IMR-90 (cell line): ENCODE measurements at regions not wholly inside any gene's neighbourhood (a gene's known extent, or its start where the extent isn't known, plus 50 kb on each side); places are given as distances from the start of the nearest gene placed in this dataset.

ENCODE experiments used
- ATAC-seq: fragments of 200-7000 bp; cut with Tn5 transposase; 2 replicates; pipeline ENCODE4 v1.9.1; 2020; ENCODE audit warnings: low read depth, mild to moderate bottlenecking, moderate library complexity
- BruUV-seq: library from RNA; stranded (reverse); fragments of 400-500 nt; replicated peaks from 2 replicates; lab custom pipeline; 2021; lab: Mats Ljungman, UMichigan
- CTCF ChIA-PET: fragments of 300-600 bp; formaldehyde crosslinking; extraction: SDS; loops from one replicate; lab custom pipeline; 2021; ENCODE audit warnings: antibody characterized with exemption; lab: Yijun Ruan, JAX
- POLR2A ChIA-PET: fragments of 300-600 bp; sonication (Branson Sonifier 250); formaldehyde crosslinking; loops from one replicate; lab custom pipeline; 2022; ENCODE audit warnings: antibody characterized with exemption; ENCODE audit not compliant: unreplicated experiment; lab: Charles Lee
- DNase-seq: peaks from one replicate; pipeline ENCODE4 v3.0.0; 2013
- H2AFZ ChIP-seq: replicated peaks from 2 replicates; pipeline ENCODE3; 2013; ENCODE audit warnings: low read length, mild to moderate bottlenecking; ENCODE audit not compliant: poor library complexity
- H2AK5ac ChIP-seq: 2 replicates; pipeline ENCODE4 v1.6.1; 2013; ENCODE audit warnings: low read depth, low read length, inconsistent platforms
- H2AK9ac ChIP-seq: replicated peaks from 2 replicates; pipeline ENCODE3; 2013; ENCODE audit warnings: mild to moderate bottlenecking, low read depth, low read length, moderate library complexity; ENCODE audit not compliant: poor library complexity
- H2BK120ac ChIP-seq: 2 replicates; pipeline ENCODE4 v1.6.1; 2013; ENCODE audit warnings: low read depth, low read length, inconsistent platforms
- H2BK15ac ChIP-seq: 3 replicates; pipeline ENCODE4 v1.6.1; 2013; ENCODE audit warnings: low read depth, low read length, inconsistent platforms
- H2BK20ac ChIP-seq: 2 replicates; pipeline ENCODE4 v1.6.1; 2013; ENCODE audit warnings: low read depth, mild to moderate bottlenecking, inconsistent platforms, low read length, moderate library complexity
- H2BK5ac ChIP-seq: 2 replicates; pipeline ENCODE4 v1.6.1; 2013; ENCODE audit warnings: mild to moderate bottlenecking, low read depth, low read length, inconsistent platforms; ENCODE audit not compliant: poor library complexity, severe bottlenecking
- H3K14ac ChIP-seq: replicated peaks from 2 replicates; pipeline ENCODE4 v1.6.1; 2013; ENCODE audit warnings: low read depth, low read length, inconsistent platforms
- H3K18ac ChIP-seq: 2 replicates; pipeline ENCODE4 v1.6.1; 2013; ENCODE audit warnings: low read depth, low read length, control low read depth
- H3K23ac ChIP-seq: 2 replicates; pipeline ENCODE4 v1.6.1; 2013; ENCODE audit warnings: low read depth, low read length, inconsistent platforms
- H3K27ac ChIP-seq: 2 replicates; pipeline ENCODE4 v1.5.1; 2013; ENCODE audit warnings: mild to moderate bottlenecking, control low read depth, low read length; ENCODE audit not compliant: insufficient read depth
- H3K27me3 ChIP-seq: 2 replicates; pipeline ENCODE4 v1.6.1; 2013; ENCODE audit warnings: low read length; ENCODE audit not compliant: control insufficient read depth, insufficient read depth
- H3K36me3 ChIP-seq: 2 replicates; pipeline ENCODE4 v1.6.1; 2013; ENCODE audit warnings: low read length, mixed read lengths; ENCODE audit not compliant: control insufficient read depth, insufficient read depth
- H3K4ac ChIP-seq: 2 replicates; pipeline ENCODE4 v1.6.1; 2013; ENCODE audit warnings: low read depth, low read length, inconsistent platforms
- H3K4me1 ChIP-seq: 2 replicates; pipeline ENCODE4 v1.6.1; 2013; ENCODE audit warnings: low read length, mixed read lengths; ENCODE audit not compliant: control insufficient read depth, insufficient read depth
- H3K4me2 ChIP-seq: 2 replicates; pipeline ENCODE4 v1.6.1; 2013; ENCODE audit warnings: low read depth, mild to moderate bottlenecking, control low read depth, low read length, moderate library complexity
- H3K4me3 ChIP-seq: 2 replicates; pipeline ENCODE4 v1.5.1; 2013; ENCODE audit warnings: low read depth, mild to moderate bottlenecking, control low read depth, low read length, moderate library complexity; ENCODE audit not compliant: insufficient read depth
- H3K56ac ChIP-seq: 2 replicates; pipeline ENCODE4 v1.6.1; 2013; ENCODE audit warnings: low read length, inconsistent platforms; ENCODE audit not compliant: insufficient read depth; ENCODE audit errors: extremely low read depth
- H3K79me1 ChIP-seq, 2 experiments: 2 replicates each; pipeline ENCODE4 v1.6.1; 2013; ENCODE audit warnings: low read length in 2 of 2, inconsistent platforms in 1 of 2, low read depth in 1 of 2
- H3K9ac ChIP-seq: 2 replicates; pipeline ENCODE4 v1.6.1; 2013; ENCODE audit warnings: low read depth, low read length, control low read depth
- H3K9me1 ChIP-seq: 2 replicates; pipeline ENCODE4 v1.6.1; 2013; ENCODE audit warnings: low read length, inconsistent platforms; ENCODE audit not compliant: insufficient read depth
- H3K9me3 ChIP-seq: 2 replicates; pipeline ENCODE4 v1.6.1; 2013; ENCODE audit warnings: low read length; ENCODE audit not compliant: control insufficient read depth, insufficient read depth
- H4K20me1 ChIP-seq: 2 replicates; pipeline ENCODE4 v1.6.1; 2013; ENCODE audit warnings: low read length, inconsistent platforms; ENCODE audit not compliant: insufficient read depth
- H4K5ac ChIP-seq: 2 replicates; pipeline ENCODE4 v1.6.1; 2013; ENCODE audit warnings: mild to moderate bottlenecking, low read depth, low read length, control low read depth
- H4K8ac ChIP-seq, 2 experiments: 2 replicates each; pipeline ENCODE4 v1.6.1; 2013; ENCODE audit warnings: low read depth in 2 of 2, low read length in 2 of 2, control low read depth in 1 of 2, inconsistent platforms in 1 of 2
- H4K91ac ChIP-seq: 2 replicates; pipeline ENCODE4 v1.6.1; 2013; ENCODE audit warnings: low read depth, low read length, inconsistent platforms; ENCODE audit not compliant: insufficient read depth
- MAFK ChIP-seq: IDR thresholded peaks from 2 replicates; pipeline ENCODE4 v1.6.1; 2012; ENCODE audit warnings: low read depth, low read length, improper control_type of control experiment
- NFE2L2 ChIP-seq: fragments of 150-350 bp; IDR thresholded peaks from 2 replicates; pipeline ENCODE4 v1.6.1; 2016; ENCODE audit warnings: low read depth, mild to moderate bottlenecking, low read length
- RCOR1 ChIP-seq: IDR thresholded peaks from 2 replicates; pipeline ENCODE4 v1.6.1; 2012; ENCODE audit warnings: mild to moderate bottlenecking, low read length, improper control_type of control experiment; ENCODE audit not compliant: insufficient replicate concordance
- WGBS, 2 experiments: methylation state at CpG; one replicate each; pipeline versions ENCODE4 v1.1.5 to v1.1.7; 2013; ENCODE audit warnings: missing lambda C conversion rate in 2 of 2; ENCODE audit not compliant: insufficient read length in 1 of 2; ENCODE audit errors: extremely low coverage in 2 of 2; 5-methylcytosine and 5-hydroxymethylcytosine counted together
- dilution Hi-C: fragments of 300-500 bp; cut with HindIII; formaldehyde crosslinking; loops from one replicate; pipeline ENCODE4 v1.14.3; 2018; ENCODE audit warnings: low sequenced_read_pairs; ENCODE audit not compliant: unreplicated experiment
- in situ Hi-C: fragments of 300-500 bp; cut with MboI; formaldehyde crosslinking; loops from 3 replicates; pipeline ENCODE4 v1.14.3; 2019; ENCODE audit warnings: low sequenced_read_pairs, inconsistent platforms, mixed read lengths
- intact Hi-C: fragments of 100-400 bp; cut with micrococcal nuclease; formaldehyde crosslinking; loops from 2 replicates; pipeline ENCODE4 v1.10.0; 2022
- TF ChIP-seq, protein P1 (sequence below): fragments of 150-350 bp; IDR thresholded peaks from 2 replicates; pipeline ENCODE4 v1.6.1; 2016; ENCODE audit warnings: low read depth, mild to moderate bottlenecking, low read length, moderate library complexity, borderline replicate concordance

- no peak overlapping the region for H3K56ac ChIP-seq
- H2AK9ac ChIP-seq, result no peak overlapping the region
- dilution Hi-C loops (no loop called here), in situ Hi-C loops (no loop called here), intact Hi-C loops (no loop called here)
- H3K79me1 ChIP-seq, result no peaks in the 10 kb centered on the region
- no peak overlapping the region for H3K23ac ChIP-seq
- no peak overlapping the region for H3K9ac ChIP-seq
- H3K27me3 ChIP-seq, result no peaks in the 10 kb centered on the region
- H2BK120ac ChIP-seq, result no peak overlapping the region
- H3K27ac ChIP-seq, result no peak overlapping the region
- no peak overlapping the region for H2BK15ac ChIP-seq
- no peak overlapping the region for H4K8ac ChIP-seq
- H3K18ac ChIP-seq, result no peak overlapping the region; the same call in 1 of the 2 replicates
- H2BK5ac ChIP-seq, result no peak overlapping the region
- ChIA-PET CTCF (no interaction called here), POLR2A (no interaction called here)
- H4K91ac ChIP-seq, result no peak overlapping the region
- ATAC-seq (no peak; the same call in 1 of the 2 replicates), DNase-seq (peak; percentile 44)
- H3K4ac ChIP-seq, result peak overlapping the region; percentile 2; the same call in 1 of the 2 replicates
- WGBS, 2 experiments, result no CpG with 5 or more reads among the region's 1 CpG
- no peaks in the 10 kb centered on the region for H3K36me3 ChIP-seq
- H2AFZ ChIP-seq, result no peak overlapping the region
- H3K9me3 ChIP-seq, result no peaks in the 10 kb centered on the region
- H3K4me1 ChIP-seq, result no peaks in the 10 kb centered on the region
- no peaks in the 10 kb centered on the region for H4K20me1 ChIP-seq
- no peaks in the 10 kb centered on the region for H3K9me1 ChIP-seq
- TF ChIP-seq NFE2L2, result no peak
- no peak for TF ChIP-seq MAFK
- TF ChIP-seq, protein P1, sequence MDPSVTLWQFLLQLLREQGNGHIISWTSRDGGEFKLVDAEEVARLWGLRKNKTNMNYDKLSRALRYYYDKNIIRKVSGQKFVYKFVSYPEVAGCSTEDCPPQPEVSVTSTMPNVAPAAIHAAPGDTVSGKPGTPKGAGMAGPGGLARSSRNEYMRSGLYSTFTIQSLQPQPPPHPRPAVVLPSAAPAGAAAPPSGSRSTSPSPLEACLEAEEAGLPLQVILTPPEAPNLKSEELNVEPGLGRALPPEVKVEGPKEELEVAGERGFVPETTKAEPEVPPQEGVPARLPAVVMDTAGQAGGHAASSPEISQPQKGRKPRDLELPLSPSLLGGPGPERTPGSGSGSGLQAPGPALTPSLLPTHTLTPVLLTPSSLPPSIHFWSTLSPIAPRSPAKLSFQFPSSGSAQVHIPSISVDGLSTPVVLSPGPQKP, result no peak
- TF ChIP-seq RCOR1, result no peak
- no TSS peak for BruUV-seq
- H2BK20ac ChIP-seq, result no peak overlapping the region
- H2AK5ac ChIP-seq, result no peak overlapping the region
- no peak overlapping the region for H4K5ac ChIP-seq
- H3K14ac ChIP-seq, result 0 out of 2 replicates have a peak overlapping the region, but pooled peaks have one; percentile 55
- H3K4me2 ChIP-seq, result no peak overlapping the region
- no peak overlapping the region for H3K4me3 ChIP-seq
Observed at GRCh38 chr2:51297488-51297887, 265.6 kb upstream of the NRXN1 start.
